ENCODE measurements at regions not wholly inside any gene's neighbourhood (a gene's known extent, or its start where the extent isn't known, plus 50 kb on each side); places are given as distances from the start of the nearest gene placed in this dataset.

DNA sequence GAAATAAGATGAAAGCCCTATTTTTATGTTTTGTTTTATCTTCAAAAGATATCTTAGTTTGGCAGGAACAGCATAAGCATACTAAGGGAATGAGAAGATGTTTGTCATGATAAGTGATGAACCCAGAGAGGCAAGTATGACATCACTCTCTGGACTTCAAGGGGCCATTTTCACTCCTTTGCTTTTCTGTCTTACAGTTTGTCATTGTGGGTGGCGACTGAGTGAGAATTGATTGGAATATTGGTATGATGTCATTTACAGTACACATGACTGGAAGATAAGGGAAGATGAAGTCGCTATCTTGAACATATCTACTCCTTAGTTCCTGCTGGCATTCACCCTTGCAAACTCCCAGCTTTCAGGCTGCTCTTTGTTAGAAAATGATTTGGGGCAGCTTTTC is 258.1 kb upstream of the RAB4A start:
- no peak for ATAC-seq
- WGBS, 2 donors (ENCODE audit: low coverage in 1 of 2) = 70 to 91% methylated on average over 2 of the region's 2 CpGs
- Histone ChIP-seq H3K36me3 (no peaks in the 10 kb centered on the region), H3K27me3 (no peaks in the 10 kb centered on the region), H3K9me3 (no peaks in the 10 kb centered on the region), H3K4me3 (no peak overlapping the region), H3K27ac (no peak overlapping the region), H3K4me1 (no peaks in the 10 kb centered on the region)
- TF ChIP-seq POLR2AphosphoS5 (IDR thresholded peaks at IDR 0.05) (no peak), EP300 (IDR thresholded peaks at IDR 0.05) (no peak), POLR2A (IDR thresholded peaks at IDR 0.05) (no peak)
- TF ChIP-seq, protein P1, sequence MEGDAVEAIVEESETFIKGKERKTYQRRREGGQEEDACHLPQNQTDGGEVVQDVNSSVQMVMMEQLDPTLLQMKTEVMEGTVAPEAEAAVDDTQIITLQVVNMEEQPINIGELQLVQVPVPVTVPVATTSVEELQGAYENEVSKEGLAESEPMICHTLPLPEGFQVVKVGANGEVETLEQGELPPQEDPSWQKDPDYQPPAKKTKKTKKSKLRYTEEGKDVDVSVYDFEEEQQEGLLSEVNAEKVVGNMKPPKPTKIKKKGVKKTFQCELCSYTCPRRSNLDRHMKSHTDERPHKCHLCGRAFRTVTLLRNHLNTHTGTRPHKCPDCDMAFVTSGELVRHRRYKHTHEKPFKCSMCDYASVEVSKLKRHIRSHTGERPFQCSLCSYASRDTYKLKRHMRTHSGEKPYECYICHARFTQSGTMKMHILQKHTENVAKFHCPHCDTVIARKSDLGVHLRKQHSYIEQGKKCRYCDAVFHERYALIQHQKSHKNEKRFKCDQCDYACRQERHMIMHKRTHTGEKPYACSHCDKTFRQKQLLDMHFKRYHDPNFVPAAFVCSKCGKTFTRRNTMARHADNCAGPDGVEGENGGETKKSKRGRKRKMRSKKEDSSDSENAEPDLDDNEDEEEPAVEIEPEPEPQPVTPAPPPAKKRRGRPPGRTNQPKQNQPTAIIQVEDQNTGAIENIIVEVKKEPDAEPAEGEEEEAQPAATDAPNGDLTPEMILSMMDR (IDR thresholded peaks at IDR 0.05) = no peak

DNA sequence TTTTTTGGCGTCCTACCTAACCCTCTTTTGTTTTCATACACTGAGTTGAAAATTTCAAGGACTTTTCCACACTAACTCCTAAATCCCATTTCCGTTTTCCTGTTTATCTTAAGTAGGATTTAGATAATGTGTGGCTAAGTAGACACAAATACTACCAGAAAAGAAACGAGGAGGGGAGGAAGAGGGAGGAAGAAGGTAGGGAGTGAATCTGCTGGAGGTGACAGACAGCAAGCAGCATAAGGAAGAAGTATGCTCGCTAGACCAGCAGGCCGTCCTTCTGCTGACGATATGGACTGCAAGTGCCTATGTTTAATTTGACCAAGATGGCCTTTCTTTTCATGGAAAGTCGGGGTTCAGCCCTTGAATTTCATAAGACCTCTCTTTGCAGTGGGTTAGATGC is 256.9 kb upstream of the RAB4A start:
- H3K4me3 ChIP-seq = no peak overlapping the region
- TF ChIP-seq EP300 (IDR thresholded peaks at IDR 0.05) (no peak), POLR2AphosphoS5 (IDR thresholded peaks at IDR 0.05) (no peak), POLR2A (IDR thresholded peaks at IDR 0.05) (no peak)
- TF ChIP-seq, protein P1 (IDR thresholded peaks at IDR 0.05) = no peak
- H3K27ac ChIP-seq = no peak overlapping the region
- H3K27me3 ChIP-seq = no peaks in the 10 kb centered on the region
- 43 to 55% methylated on average over 3 to 7 of the region's 7 CpGs for WGBS, 2 donors (ENCODE audit: low coverage in 1 of 2)
- no peaks in the 10 kb centered on the region for H3K36me3 ChIP-seq
- no peaks in the 10 kb centered on the region for H3K9me3 ChIP-seq
- no peaks in the 10 kb centered on the region for H3K4me1 ChIP-seq
- ATAC-seq = no peak

DNA sequence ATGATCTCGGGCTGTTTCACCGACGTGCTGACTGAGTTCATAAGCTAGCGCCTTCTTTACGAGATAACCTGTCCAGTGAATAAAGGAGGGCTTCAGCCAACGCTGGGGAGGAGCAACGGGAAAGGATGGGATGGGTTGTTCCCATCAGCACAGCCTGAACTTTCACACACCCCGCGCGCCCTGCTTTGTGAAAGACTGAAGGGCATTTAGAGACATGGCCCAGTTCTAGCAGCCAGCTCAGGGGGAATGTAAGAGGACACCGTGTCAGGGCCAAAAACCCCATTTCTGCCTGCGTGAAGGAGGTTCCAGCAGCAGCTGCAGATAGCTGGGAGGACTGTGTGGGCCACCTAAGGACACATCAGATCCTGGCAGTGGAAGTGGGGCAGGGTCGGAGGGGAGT is 255.1 kb upstream of the RAB4A start:
- H3K27me3 ChIP-seq = no peaks in the 10 kb centered on the region
- TF ChIP-seq POLR2A (IDR thresholded peaks at IDR 0.05) = no peak
- TF ChIP-seq POLR2AphosphoS5 (IDR thresholded peaks at IDR 0.05) = no peak
- TF ChIP-seq, protein P1 (IDR thresholded peaks at IDR 0.05) = no peak
- no peak for TF ChIP-seq EP300 (IDR thresholded peaks at IDR 0.05)
- WGBS, 2 donors (ENCODE audit: low coverage in 1 of 2) = 52 to 79% methylated on average over 11 of the region's 13 CpGs
- no peaks in the 10 kb centered on the region for H3K4me1 ChIP-seq
- no peaks in the 10 kb centered on the region for H3K9me3 ChIP-seq
- H3K27ac ChIP-seq = no peak overlapping the region
- no peak for ATAC-seq
- no peaks in the 10 kb centered on the region for H3K36me3 ChIP-seq
- no peak overlapping the region for H3K4me3 ChIP-seq

DNA sequence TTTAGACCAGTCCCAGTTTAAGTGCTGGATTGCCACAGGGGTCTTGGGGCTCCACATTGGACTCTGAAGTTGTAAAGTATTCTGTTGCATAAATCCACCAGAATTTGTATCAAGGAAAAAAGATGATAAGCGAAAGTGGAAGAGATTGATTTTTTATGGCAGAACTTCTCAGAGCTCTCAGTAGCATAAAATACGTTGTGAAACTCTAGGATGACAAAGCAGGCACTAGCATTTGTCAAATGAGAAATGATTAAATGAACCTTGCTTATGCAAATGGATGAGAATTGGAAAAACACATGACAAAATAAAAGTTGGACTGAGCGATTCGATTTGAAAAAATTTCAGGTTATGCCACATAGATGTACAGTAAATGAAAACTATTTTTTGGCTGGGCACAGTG is 253.8 kb upstream of the RAB4A start:
- ATAC-seq = no peak
- TF ChIP-seq POLR2A (IDR thresholded peaks at IDR 0.05) (no peak), EP300 (IDR thresholded peaks at IDR 0.05) (no peak)
- 81 to 89% methylated on average over 2 to 4 of the region's 4 CpGs for WGBS, 2 donors (ENCODE audit: low coverage in 1 of 2)

DNA sequence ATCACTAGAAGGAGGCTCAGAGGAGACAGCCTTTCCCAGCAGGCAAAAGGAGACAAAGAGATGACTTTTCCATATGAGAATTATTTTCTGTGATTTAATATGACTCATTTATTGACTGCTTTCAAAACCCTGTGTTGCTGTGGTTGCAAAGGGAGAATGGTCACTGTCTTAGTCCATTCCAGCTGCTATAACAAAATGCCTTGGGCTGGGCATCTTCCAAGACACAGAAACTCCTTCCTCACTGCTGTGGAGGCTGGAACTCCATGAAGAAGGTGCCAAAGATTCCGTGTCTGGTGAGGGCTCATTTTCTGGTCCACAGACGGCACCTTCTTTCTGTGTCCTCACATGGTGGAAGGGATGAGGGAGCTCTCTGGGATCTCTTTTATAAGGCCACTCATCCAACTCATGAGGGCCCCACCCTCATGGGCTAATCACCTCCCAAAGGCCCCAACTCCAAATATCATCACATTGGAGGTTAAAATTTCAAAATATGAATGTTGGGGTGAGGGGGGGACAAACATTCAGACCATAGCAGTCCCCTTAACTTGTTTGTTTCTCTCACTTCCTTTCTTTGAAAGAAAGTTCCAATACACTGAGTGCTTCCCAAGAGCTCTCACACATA is 252.1 kb upstream of the RAB4A start:
- H3K36me3 ChIP-seq = no peaks in the 10 kb centered on the region
- ATAC-seq = no peak
- no peaks in the 10 kb centered on the region for H3K9me3 ChIP-seq
- H3K27ac ChIP-seq = no peak overlapping the region
- no peak overlapping the region for H3K4me3 ChIP-seq
- TF ChIP-seq POLR2AphosphoS5 (IDR thresholded peaks at IDR 0.05) (no peak), EP300 (IDR thresholded peaks at IDR 0.05) (no peak), POLR2A (IDR thresholded peaks at IDR 0.05) (no peak)
- TF ChIP-seq, protein P1 (IDR thresholded peaks at IDR 0.05) = no peak
- no peaks in the 10 kb centered on the region for H3K27me3 ChIP-seq
- 92% methylated on average over 2 of the region's 2 CpGs; no CpG with 5 or more reads in 1 of the 2 donors for WGBS, 2 donors (ENCODE audit: low coverage in 1 of 2)
- peaks cover 0 to 4% (median 0%) of the 10 kb centered on the region in 3 donors for H3K4me1 ChIP-seq

More for the DNA sequence above, 253.8 kb upstream of the RAB4A start:
- no peak overlapping the region for H3K27ac ChIP-seq
- no peaks in the 10 kb centered on the region for H3K9me3 ChIP-seq
- H3K4me1 ChIP-seq = no peaks in the 10 kb centered on the region
- no peaks in the 10 kb centered on the region for H3K27me3 ChIP-seq
- H3K4me3 ChIP-seq = no peak overlapping the region
- H3K36me3 ChIP-seq = no peaks in the 10 kb centered on the region
